Body of pancreas (tissue), 4 donors: ENCODE measurements at regions not wholly inside any gene's neighbourhood (a gene's known extent, or its start where the extent isn't known, plus 50 kb on each side); places are given as distances from the start of the nearest gene placed in this dataset.

Experiments used
- POLR2A ChIP-seq, 3 donors: fragments of 450-650 bp; IDR thresholded peaks; one replicate each; pipeline ENCODE4 v1.6.1; 2016; ENCODE audit warnings: antibody characterized with exemption in 3 of 3, mild to moderate bottlenecking in 2 of 3
- TF ChIP-seq, protein P1 (sequence below), 7 experiments: fragments of 450-650 bp in 4 of 7; fragments of 200-600 bp in 3 of 7; sonication (generic) in 3 of 7; IDR thresholded peaks; one replicate each; pipeline ENCODE4 v1.5.1; 2016 to 2019; ENCODE audit warnings: antibody characterized with exemption in 7 of 7

GRCh38 chr2:51782921-51783765, 751.2 kb upstream of the NRXN1 start:
- TF ChIP-seq, protein P1, sequence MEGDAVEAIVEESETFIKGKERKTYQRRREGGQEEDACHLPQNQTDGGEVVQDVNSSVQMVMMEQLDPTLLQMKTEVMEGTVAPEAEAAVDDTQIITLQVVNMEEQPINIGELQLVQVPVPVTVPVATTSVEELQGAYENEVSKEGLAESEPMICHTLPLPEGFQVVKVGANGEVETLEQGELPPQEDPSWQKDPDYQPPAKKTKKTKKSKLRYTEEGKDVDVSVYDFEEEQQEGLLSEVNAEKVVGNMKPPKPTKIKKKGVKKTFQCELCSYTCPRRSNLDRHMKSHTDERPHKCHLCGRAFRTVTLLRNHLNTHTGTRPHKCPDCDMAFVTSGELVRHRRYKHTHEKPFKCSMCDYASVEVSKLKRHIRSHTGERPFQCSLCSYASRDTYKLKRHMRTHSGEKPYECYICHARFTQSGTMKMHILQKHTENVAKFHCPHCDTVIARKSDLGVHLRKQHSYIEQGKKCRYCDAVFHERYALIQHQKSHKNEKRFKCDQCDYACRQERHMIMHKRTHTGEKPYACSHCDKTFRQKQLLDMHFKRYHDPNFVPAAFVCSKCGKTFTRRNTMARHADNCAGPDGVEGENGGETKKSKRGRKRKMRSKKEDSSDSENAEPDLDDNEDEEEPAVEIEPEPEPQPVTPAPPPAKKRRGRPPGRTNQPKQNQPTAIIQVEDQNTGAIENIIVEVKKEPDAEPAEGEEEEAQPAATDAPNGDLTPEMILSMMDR (IDR thresholded peaks at IDR 0.05): no peak
- TF ChIP-seq POLR2A (IDR thresholded peaks at IDR 0.05): no peak
